Loucy (cell line): ENCODE measurements at regions not wholly inside any gene's neighbourhood (a gene's known extent, or its start where the extent isn't known, plus 50 kb on each side); places are given as distances from the start of the nearest gene placed in this dataset.

Source experiments
- CTCF ChIP-seq: fragments of 200-600 bp; sonication (generic); conservative IDR thresholded peaks from 2 replicates; pipeline ENCODE4 v1.5.1; 2014; ENCODE audit warnings: mild to moderate bottlenecking, antibody characterized with exemption, low read length
- EZH2phosphoT487 ChIP-seq: fragments of 200-600 bp; IDR thresholded peaks from 2 replicates; pipeline ENCODE4 v1.6.1; 2018; ENCODE audit warnings: antibody characterized with exemption, mild to moderate bottlenecking, moderate library complexity, borderline replicate concordance

- TF ChIP-seq CTCF (no peak), EZH2phosphoT487 (no peak)
These were observed 153.7 kb downstream of the TFPI2 start for GRCh38 chr7:93736668-93737369.
